HG03280 (cell line): ENCODE measurements at regions not wholly inside any gene's neighbourhood (a gene's known extent, or its start where the extent isn't known, plus 50 kb on each side); places are given as distances from the start of the nearest gene placed in this dataset.

ENCODE experiments used
- ATAC-seq: cut with Tn5 transposase; IDR thresholded peaks from one replicate; pipeline ENCODE4 v1.9.1; 2021; ENCODE audit warnings: mild to moderate bottlenecking, moderate library complexity; ENCODE audit not compliant: unreplicated experiment

- ATAC-seq = peak; percentile 59
Measured at GRCh38 chr5:35436400-35437057, 181.1 kb upstream of the SPEF2 start.

- ATAC-seq = no peak
Measured at GRCh38 chr5:35430381-35431162, 187.1 kb upstream of the SPEF2 start.

GRCh38 chr5:35420200-35420599 is 189.9 kb upstream of the PRLR start:
- ATAC-seq = no peak

GRCh38 chr5:35417040-35417439 is 186.8 kb upstream of the PRLR start:
- ATAC-seq = no peak

GRCh38 chr5:35416217-35416988 is 186.1 kb upstream of the PRLR start:
- no peak for ATAC-seq

GRCh38 chr5:35415309-35415708 is 185.0 kb upstream of the PRLR start:
- ATAC-seq = no peak

GRCh38 chr5:35409361-35409760 is 179.1 kb upstream of the PRLR start:
- ATAC-seq = no peak

- ATAC-seq = no peak
Measured at GRCh38 chr5:35408146-35408545, 177.9 kb upstream of the PRLR start.

GRCh38 chr5:35407697-35408096 is 177.4 kb upstream of the PRLR start:
- no peak for ATAC-seq

- ATAC-seq = no peak
Measured at GRCh38 chr5:35405938-35406337, 175.7 kb upstream of the PRLR start.

GRCh38 chr5:35404701-35405100 is 174.4 kb upstream of the PRLR start:
- ATAC-seq = no peak

GRCh38 chr5:35393901-35394300 is 163.6 kb upstream of the PRLR start:
- ATAC-seq = no peak

- ATAC-seq = no peak
Measured at GRCh38 chr5:35384658-35385057, 154.4 kb upstream of the PRLR start.

GRCh38 chr5:35383041-35383440 is 152.8 kb upstream of the PRLR start:
- ATAC-seq = no peak

GRCh38 chr5:35377653-35378052 is 147.4 kb upstream of the PRLR start:
- ATAC-seq = no peak

- ATAC-seq = no peak
Measured at GRCh38 chr5:35374584-35374983, 144.3 kb upstream of the PRLR start.

- ATAC-seq = no peak
Measured at GRCh38 chr5:35373249-35373648, 143.0 kb upstream of the PRLR start.

- ATAC-seq = no peak
Measured at GRCh38 chr5:35372482-35372881, 142.2 kb upstream of the PRLR start.

- ATAC-seq = no peak
Measured at GRCh38 chr5:35371951-35372426, 141.7 kb upstream of the PRLR start.

GRCh38 chr5:35370871-35371270 is 140.6 kb upstream of the PRLR start:
- ATAC-seq = no peak

GRCh38 chr5:35369965-35370790 is 139.9 kb upstream of the PRLR start:
- ATAC-seq = no peak
